ENCODE measurements at regions not wholly inside any gene's neighbourhood (a gene's known extent, or its start where the extent isn't known, plus 50 kb on each side); places are given as distances from the start of the nearest gene placed in this dataset.
A peak's percentile ranks its signal among the peaks of the same experiment; 100 is the strongest.

DNA sequence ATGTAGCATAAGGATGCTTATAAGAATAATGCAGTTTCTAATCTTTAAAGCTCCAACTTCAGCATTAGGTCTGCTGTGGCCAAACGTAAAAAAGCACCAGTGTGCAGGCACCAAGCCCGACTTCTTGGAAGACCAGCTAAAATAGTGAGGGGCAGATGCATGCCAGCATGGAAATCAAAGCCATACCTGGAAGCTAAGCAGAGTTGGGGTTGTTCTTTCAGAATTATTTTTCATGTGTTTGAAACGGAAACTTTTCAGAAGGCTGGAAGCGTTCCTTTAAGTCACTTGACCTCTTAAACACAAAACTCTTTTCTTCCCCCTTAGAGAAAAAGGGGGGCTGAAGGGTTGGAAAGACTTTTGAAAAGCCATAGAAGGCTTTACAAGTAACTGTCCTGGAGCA lies 329.2 kb upstream of the C1orf87 start:
- no peak for DNase-seq (ENCODE audit: low read depth)
- H3K4me3 ChIP-seq (ENCODE audit: low read depth, low read length), result no peak overlapping the region
- TF ChIP-seq, protein P1, sequence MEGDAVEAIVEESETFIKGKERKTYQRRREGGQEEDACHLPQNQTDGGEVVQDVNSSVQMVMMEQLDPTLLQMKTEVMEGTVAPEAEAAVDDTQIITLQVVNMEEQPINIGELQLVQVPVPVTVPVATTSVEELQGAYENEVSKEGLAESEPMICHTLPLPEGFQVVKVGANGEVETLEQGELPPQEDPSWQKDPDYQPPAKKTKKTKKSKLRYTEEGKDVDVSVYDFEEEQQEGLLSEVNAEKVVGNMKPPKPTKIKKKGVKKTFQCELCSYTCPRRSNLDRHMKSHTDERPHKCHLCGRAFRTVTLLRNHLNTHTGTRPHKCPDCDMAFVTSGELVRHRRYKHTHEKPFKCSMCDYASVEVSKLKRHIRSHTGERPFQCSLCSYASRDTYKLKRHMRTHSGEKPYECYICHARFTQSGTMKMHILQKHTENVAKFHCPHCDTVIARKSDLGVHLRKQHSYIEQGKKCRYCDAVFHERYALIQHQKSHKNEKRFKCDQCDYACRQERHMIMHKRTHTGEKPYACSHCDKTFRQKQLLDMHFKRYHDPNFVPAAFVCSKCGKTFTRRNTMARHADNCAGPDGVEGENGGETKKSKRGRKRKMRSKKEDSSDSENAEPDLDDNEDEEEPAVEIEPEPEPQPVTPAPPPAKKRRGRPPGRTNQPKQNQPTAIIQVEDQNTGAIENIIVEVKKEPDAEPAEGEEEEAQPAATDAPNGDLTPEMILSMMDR (IDR thresholded peaks at IDR 0.05; ENCODE audit: insufficient read depth, low read depth, low read length, missing control alignments), result no peak

DNA sequence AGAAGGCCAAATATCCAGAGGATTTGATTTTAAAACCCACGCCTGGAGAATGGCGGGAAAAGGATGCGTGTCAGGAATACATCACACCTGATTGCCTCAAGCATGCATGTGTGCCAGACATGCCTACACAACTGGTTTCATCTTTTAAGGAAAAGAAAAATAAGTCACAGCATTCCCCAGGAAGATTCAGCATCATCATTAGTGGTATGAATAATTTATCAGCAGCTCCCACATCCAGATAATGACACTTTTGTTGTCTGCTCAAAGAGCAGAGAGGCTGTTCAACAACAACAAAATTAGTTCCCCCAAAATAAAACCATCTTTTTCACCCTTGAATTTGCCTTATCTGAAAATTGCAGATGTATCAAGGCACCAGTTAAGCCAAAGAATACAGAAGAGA lies 328.6 kb upstream of the C1orf87 start:
- TF ChIP-seq, protein P1 (IDR thresholded peaks at IDR 0.05; ENCODE audit: insufficient read depth, low read depth, low read length, missing control alignments), result no peak
- H3K4me3 ChIP-seq (ENCODE audit: low read depth, low read length), result no peak overlapping the region
- DNase-seq (ENCODE audit: low read depth), result no peak

DNA sequence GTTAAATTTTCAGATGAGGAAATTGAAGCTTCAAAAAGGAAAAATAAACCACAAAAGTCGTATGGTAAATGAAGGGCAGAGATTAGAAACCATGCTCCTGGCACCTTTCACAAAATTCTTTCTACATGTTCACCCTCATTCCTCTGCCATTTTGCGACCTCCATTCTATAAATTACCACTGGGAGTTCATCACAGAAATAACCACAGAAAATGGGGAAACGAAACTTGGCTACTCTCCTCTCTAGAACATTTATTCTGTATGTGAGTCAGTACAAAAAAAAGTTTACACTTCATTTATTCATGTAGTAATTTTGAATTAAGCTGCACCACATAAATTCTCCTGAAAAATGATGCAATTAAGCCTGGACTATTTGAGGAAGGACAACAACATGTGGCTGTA lies 320.9 kb upstream of the C1orf87 start:
- peak; percentile 18 for DNase-seq (ENCODE audit: low read depth)
- TF ChIP-seq, protein P1 (IDR thresholded peaks at IDR 0.05; ENCODE audit: insufficient read depth, low read depth, low read length, missing control alignments), result no peak

DNA sequence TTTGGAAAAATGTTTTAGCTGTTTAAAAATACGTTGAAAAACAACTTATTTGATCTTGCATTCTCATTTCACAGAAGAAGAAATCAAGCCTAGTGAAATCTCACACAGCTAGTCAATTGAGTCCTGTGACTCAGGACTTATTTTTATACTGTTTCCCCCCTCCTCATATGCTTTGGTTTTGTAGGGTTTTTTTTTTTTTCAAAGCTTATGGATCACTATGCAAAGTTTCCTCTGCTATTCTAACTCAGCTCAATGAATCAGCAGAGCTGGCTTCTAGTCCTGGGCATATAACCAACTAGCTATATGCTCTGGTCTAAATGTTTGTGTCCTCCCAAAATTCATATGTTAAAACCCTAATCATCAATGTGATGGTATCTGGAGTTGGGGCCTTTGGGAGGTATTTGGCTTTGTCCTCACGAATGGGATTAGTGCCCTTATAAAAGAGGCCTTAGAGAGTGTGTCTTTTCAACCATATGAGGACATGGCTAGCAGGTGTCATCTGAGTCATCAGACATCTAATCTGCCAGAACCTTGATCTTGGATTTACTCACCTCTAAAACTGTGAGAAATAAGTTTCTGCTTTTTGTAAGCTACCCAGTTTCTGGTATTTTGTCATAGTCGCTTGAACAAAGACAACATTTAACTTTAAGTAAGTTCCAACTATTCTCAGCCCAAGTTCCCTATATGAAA lies 317.2 kb upstream of the C1orf87 start:
- no peak overlapping the region for H3K4me3 ChIP-seq (ENCODE audit: low read depth, low read length)
- TF ChIP-seq, protein P1 (IDR thresholded peaks at IDR 0.05; ENCODE audit: insufficient read depth, low read depth, low read length, missing control alignments), result no peak
- DNase-seq (ENCODE audit: low read depth), result peak; percentile 30

More for the DNA sequence above, 320.9 kb upstream of the C1orf87 start:
- no peak overlapping the region for H3K4me3 ChIP-seq (ENCODE audit: low read depth, low read length)

DNA sequence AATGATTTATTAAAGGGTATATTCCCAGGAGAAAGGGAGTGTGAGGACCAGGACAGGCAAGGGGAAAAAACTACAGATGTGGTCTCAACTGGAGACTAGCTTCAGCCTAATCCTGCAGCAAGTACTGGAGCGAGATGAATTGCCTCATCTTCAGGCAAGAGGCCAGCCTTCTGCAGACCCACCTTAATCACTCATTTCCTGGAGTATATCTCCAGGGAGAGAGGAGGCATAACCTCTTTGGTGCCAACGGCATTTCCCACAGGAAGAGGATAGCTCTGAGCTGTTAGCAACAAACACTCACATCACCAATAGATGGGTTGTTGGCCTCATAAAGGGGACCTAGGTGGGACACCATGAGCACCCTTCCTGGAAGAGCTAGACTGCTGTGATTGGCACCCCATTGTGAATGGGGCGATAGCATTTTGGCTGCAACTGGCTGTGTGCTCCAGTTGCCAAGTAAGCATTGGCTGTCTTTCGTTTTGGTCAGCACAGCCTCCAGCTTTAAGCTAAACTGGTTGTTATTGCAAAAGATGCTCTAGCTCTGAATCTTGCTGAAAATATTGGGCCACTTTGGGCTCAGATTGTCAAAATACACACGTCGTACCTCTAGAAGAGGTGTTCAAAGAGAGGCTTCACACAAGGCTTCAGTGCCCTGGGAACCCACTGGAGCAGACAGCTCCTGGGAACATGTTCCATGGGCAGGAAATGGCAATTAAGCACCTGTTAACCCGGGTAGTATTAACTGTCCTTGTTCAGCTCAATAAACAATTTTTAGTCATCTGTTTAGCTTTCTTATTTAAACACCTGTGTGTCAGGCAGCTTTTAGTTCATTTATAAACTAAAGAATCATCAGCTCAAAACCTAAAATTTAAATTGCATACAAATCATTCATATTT lies 314.8 kb upstream of the C1orf87 start:
- H3K4me3 ChIP-seq (ENCODE audit: low read depth, low read length), result no peak overlapping the region
- TF ChIP-seq, protein P1 (IDR thresholded peaks at IDR 0.05; ENCODE audit: insufficient read depth, low read depth, low read length, missing control alignments), result no peak
- DNase-seq (ENCODE audit: low read depth), result no peak

DNA sequence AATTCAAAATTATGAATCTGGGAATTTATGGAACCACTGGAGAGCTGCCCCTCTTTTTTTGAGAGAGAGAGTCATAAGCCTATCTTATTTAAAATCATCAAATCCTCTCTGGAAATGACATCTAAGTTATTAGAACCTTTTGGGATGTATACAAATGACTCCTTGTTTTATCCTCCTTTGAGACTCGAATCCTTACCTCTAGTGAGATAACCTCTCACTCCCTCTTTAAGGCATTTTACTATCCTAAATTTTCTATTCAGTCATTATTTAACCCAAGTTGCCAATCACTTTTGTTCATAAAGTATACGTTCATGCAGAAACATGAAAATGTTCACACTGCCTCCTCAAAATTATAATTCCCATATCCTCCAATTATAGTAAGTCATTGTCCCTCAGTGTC lies 313.6 kb upstream of the C1orf87 start:
- no peak for DNase-seq (ENCODE audit: low read depth)
- TF ChIP-seq, protein P1 (IDR thresholded peaks at IDR 0.05; ENCODE audit: insufficient read depth, low read depth, low read length, missing control alignments), result no peak
- no peak overlapping the region for H3K4me3 ChIP-seq (ENCODE audit: low read depth, low read length)
